ENCODE measurements at regions not wholly inside any gene's neighbourhood (a gene's known extent, or its start where the extent isn't known, plus 50 kb on each side); places are given as distances from the start of the nearest gene placed in this dataset.

GRCh38 chr7:53101026-53101425 is 65.6 kb downstream of the POM121L12 start:
- Histone ChIP-seq H3K4me3 (replicated peaks in 1 of 2; ENCODE audit: low read depth in 1 of 2, low read length in 2 of 2) (no peak overlapping the region), H3K27ac (ENCODE audit: low read depth, low read length) (no peak overlapping the region), H3K9me2 (ENCODE audit: insufficient read depth) (no peaks in the 10 kb centered on the region), H3K27me3 (ENCODE audit: insufficient read depth, low read length) (no peaks in the 10 kb centered on the region), H3K9me3 (ENCODE audit: control insufficient read depth in 1 of 2, insufficient read depth in 1 of 2, low read depth in 1 of 2, low read length in 2 of 2) (peaks cover 8 to 15% of the 10 kb centered on the region in 2 experiments; a peak in 2 of 4 replicates), H3K4me2 (ENCODE audit: low read length) (no peak overlapping the region), H2AFZ (ENCODE audit: low read depth, low read length, poor library complexity, severe bottlenecking) (no peak overlapping the region), H3K4me1 (ENCODE audit: control insufficient read depth in 1 of 2, insufficient read depth in 2 of 2, low read length in 2 of 2) (no peaks in the 10 kb centered on the region), H3K9ac (ENCODE audit: low read length) (no peak overlapping the region), H4K20me1 (ENCODE audit: insufficient read depth) (no peaks in the 10 kb centered on the region), H3K79me2 (ENCODE audit: insufficient read depth, low read length) (no peaks in the 10 kb centered on the region), H3K36me3 (ENCODE audit: control insufficient read depth in 1 of 2, insufficient read depth in 2 of 2, low read length in 2 of 2) (no peaks in the 10 kb centered on the region)
- ChIA-PET CTCF (no interaction called here), POLR2A (no interaction called here), RAD21 (ENCODE audit: low non-redundant PET in 1 of 2, low total read pairs in 2 of 2, uncharacterized antibody in 2 of 2, unreplicated experiment in 2 of 2) (no interaction called here)
- DNase-seq (ENCODE audit: low read depth, low spot score) (no peak), ATAC-seq (no peak)
- TF ChIP-seq SIN3A (IDR thresholded peaks at IDR 0.05; ENCODE audit: low read depth) (no peak), ZNF274 (IDR thresholded peaks at IDR 0.05; ENCODE audit: low read depth, low read length) (no peak), RAD21 (IDR thresholded peaks at IDR 0.05; ENCODE audit: low read depth) (no peak), REST (IDR thresholded peaks at IDR 0.05; ENCODE audit: low read depth) (no peak), EZH2 (IDR thresholded peaks at IDR 0.05) (no peak), MAX (IDR thresholded peaks at IDR 0.05) (no peak), SP1 (IDR thresholded peaks at IDR 0.05; ENCODE audit: low read depth) (no peak), CEBPB (IDR thresholded peaks at IDR 0.05; ENCODE audit: low read depth) (no peak), FOSL1 (IDR thresholded peaks at IDR 0.05; ENCODE audit: low read depth) (no peak), POLR2AphosphoS5 (IDR thresholded peaks at IDR 0.05; ENCODE audit: low read depth, low read length) (no peak), ZBTB33 (IDR thresholded peaks at IDR 0.05; ENCODE audit: extremely low read depth, insufficient replicate concordance, low read length) (no peak), JUND (IDR thresholded peaks at IDR 0.05) (no peak), POLR2A (IDR thresholded peaks at IDR 0.05; ENCODE audit: borderline replicate concordance, extremely low read depth, insufficient read depth, insufficient read length) (no peak), EGR1 (IDR thresholded peaks at IDR 0.05; ENCODE audit: low read depth) (no peak), YY1 (IDR thresholded peaks at IDR 0.05; ENCODE audit: extremely low read depth, insufficient replicate concordance, low read depth, low read length) (no peak)
- intact Hi-C loops (cut with micrococcal nuclease): no loop called here
- BruUV-seq (replicated peaks): no TSS peak

Measured in HCT116 (cell line).